Stomach (tissue), 4 donors: ENCODE measurements at regions not wholly inside any gene's neighbourhood (a gene's known extent, or its start where the extent isn't known, plus 50 kb on each side); places are given as distances from the start of the nearest gene placed in this dataset.

ENCODE experiments used
- EP300 ChIP-seq: sonication (generic); formaldehyde crosslinking; IDR thresholded peaks from one replicate; pipeline ENCODE4 v1.6.1; 2017; ENCODE audit warnings: antibody characterized with exemption
- POLR2A ChIP-seq, 4 donors: fragments of 450-650 bp; IDR thresholded peaks; one replicate each; pipeline ENCODE4 v1.6.1; 2016; ENCODE audit warnings: antibody characterized with exemption in 4 of 4, control low read depth in 2 of 4, mild to moderate bottlenecking in 1 of 4, moderate library complexity in 1 of 4
- TF ChIP-seq, protein P1 (sequence below), 7 experiments: fragments of 450-650 bp in 4 of 7; fragments of 200-600 bp in 3 of 7; sonication (generic) in 3 of 7; IDR thresholded peaks; one replicate each; pipeline ENCODE4 v1.5.1; 2016 to 2019; ENCODE audit warnings: antibody characterized with exemption in 7 of 7, control low read depth in 2 of 7, mild to moderate bottlenecking in 1 of 7

GRCh38 chr4:11042760-11043159 is 358.2 kb upstream of the CLNK start:
- TF ChIP-seq, protein P1, sequence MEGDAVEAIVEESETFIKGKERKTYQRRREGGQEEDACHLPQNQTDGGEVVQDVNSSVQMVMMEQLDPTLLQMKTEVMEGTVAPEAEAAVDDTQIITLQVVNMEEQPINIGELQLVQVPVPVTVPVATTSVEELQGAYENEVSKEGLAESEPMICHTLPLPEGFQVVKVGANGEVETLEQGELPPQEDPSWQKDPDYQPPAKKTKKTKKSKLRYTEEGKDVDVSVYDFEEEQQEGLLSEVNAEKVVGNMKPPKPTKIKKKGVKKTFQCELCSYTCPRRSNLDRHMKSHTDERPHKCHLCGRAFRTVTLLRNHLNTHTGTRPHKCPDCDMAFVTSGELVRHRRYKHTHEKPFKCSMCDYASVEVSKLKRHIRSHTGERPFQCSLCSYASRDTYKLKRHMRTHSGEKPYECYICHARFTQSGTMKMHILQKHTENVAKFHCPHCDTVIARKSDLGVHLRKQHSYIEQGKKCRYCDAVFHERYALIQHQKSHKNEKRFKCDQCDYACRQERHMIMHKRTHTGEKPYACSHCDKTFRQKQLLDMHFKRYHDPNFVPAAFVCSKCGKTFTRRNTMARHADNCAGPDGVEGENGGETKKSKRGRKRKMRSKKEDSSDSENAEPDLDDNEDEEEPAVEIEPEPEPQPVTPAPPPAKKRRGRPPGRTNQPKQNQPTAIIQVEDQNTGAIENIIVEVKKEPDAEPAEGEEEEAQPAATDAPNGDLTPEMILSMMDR (IDR thresholded peaks at IDR 0.05), result no peak
- TF ChIP-seq POLR2A (IDR thresholded peaks at IDR 0.05) (no peak), EP300 (no peak)
